ENCODE measurements at regions not wholly inside any gene's neighbourhood (a gene's known extent, or its start where the extent isn't known, plus 50 kb on each side); places are given as distances from the start of the nearest gene placed in this dataset.

DNA sequence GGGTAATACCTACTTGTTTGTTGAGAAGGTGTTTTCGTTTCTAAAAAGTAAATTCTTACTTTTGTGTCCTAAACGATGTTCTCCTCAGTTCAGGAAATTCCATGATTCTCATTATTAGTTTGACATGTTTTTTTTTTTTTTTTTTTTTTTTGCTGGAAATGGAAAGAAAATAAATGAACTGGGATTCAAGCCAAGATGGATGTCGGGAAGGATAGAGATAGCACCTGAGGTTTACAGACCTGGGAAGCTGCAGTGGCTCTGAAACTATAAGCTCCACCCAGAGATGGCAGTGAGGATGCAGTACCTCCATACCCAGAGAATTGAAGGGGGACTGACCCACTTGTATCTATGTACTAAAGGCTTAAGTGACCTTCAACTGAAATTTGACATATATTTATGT, 334.6 kb upstream of the TGFBR2 start:
- no peak for DNase-seq (ENCODE audit: extremely low spot score)
- POLR2A ChIA-PET = no interaction called here
- TF ChIP-seq CTBP1 (IDR thresholded peaks at IDR 0.05; ENCODE audit: borderline replicate concordance) = no peak
- TF ChIP-seq ZNF384 (IDR thresholded peaks at IDR 0.05) = no peak
- TF ChIP-seq TARDBP (IDR thresholded peaks at IDR 0.05) = no peak
- CTCF ChIA-PET = no interaction called here

DNA sequence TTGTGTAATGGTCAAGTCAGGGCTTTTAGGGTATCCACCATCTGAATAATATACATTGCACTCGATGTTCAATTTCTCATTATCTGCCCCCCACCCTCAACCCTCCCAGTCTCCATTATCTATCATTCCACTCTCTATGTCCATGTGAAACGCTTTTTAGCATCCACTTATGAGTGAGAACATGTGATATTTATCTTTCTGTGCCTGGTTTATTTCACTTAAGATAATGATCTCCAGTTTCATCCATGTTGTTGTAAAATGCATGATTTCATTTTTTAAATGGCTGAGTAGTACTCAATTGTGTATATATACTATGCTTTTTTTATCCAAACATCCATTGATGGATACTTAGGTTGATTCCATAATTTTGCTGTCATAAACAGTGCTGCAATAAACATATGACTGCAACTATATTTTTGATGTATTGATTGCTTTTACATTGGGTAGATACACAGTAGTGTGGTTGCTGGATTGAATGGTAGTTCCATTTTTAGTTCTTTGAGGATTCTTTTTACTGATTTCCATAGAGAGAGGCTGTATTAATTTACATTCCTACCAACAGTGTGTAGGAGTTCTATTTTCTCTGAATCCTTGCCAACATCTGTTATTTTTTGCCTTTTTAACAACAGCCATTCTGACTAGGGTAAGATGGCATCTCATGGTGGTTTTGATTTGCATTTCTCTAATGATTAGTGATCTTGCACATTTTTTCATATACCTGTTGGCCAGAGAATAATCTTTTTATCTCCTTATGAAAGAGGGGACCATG, 332.9 kb upstream of the TGFBR2 start:
- ChIA-PET CTCF (interaction anchor here (0.6 kb wide), 1 partner anchor 1250 kb away, joined by 3 read pairs; no protein-coding TSS in a partner anchor), POLR2A (no interaction called here)
- no peak for DNase-seq (ENCODE audit: extremely low spot score)
- TF ChIP-seq LEF1 (IDR thresholded peaks at IDR 0.05; ENCODE audit: borderline replicate concordance) = no peak
- TF ChIP-seq SP1 (IDR thresholded peaks at IDR 0.05) = no peak
- no peak for TF ChIP-seq ELF4 (IDR thresholded peaks at IDR 0.05)
- no peak for TF ChIP-seq L3MBTL2 (conservative IDR thresholded peaks at IDR 0.05)
- TF ChIP-seq, protein P1, sequence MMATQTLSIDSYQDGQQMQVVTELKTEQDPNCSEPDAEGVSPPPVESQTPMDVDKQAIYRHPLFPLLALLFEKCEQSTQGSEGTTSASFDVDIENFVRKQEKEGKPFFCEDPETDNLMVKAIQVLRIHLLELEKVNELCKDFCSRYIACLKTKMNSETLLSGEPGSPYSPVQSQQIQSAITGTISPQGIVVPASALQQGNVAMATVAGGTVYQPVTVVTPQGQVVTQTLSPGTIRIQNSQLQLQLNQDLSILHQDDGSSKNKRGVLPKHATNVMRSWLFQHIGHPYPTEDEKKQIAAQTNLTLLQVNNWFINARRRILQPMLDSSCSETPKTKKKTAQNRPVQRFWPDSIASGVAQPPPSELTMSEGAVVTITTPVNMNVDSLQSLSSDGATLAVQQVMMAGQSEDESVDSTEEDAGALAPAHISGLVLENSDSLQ (IDR thresholded peaks at IDR 0.05) = no peak
- no peak for TF ChIP-seq SUZ12 (IDR thresholded peaks at IDR 0.05)
- no peak for TF ChIP-seq FOXA1 (IDR thresholded peaks at IDR 0.05)

DNA sequence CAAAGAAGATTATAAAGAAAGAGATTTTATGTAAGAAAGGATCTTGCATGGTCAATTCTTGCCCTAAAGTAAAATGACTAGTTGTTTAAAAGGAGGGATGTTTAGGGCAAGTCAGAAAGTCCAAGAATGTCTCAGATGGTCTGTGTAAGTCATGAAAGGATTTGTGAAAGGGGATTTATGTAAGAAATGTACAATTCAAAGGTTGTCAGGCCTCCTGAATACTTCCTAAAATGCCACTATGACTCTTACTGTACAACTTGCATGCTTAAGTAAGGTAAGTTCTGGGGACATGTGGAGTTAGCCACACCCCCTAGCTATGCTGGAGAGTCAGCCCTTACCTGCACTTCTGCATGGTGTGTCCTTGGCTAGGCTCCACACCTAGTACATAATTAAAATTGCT, 328.9 kb upstream of the TGFBR2 start:
- POLR2A ChIA-PET = no interaction called here
- CTCF ChIA-PET = interaction anchor here (1.5 kb wide), 1 partner anchor 21 kb away, joined by 3 read pairs; no protein-coding TSS in a partner anchor
- DNase-seq (ENCODE audit: extremely low spot score) = no peak
- TF ChIP-seq TARDBP (IDR thresholded peaks at IDR 0.05) (no peak), NFRKB (IDR thresholded peaks at IDR 0.05) (no peak), CTBP1 (IDR thresholded peaks at IDR 0.05; ENCODE audit: borderline replicate concordance) (no peak), HDGF (IDR thresholded peaks at IDR 0.05; ENCODE audit: borderline replicate concordance) (no peak), FOXA1 (IDR thresholded peaks at IDR 0.05) (no peak), SUZ12 (IDR thresholded peaks at IDR 0.05) (no peak), FOXM1 (IDR thresholded peaks at IDR 0.05; ENCODE audit: borderline replicate concordance) (no peak)
- TF ChIP-seq, protein P1 (IDR thresholded peaks at IDR 0.05) = no peak

DNA sequence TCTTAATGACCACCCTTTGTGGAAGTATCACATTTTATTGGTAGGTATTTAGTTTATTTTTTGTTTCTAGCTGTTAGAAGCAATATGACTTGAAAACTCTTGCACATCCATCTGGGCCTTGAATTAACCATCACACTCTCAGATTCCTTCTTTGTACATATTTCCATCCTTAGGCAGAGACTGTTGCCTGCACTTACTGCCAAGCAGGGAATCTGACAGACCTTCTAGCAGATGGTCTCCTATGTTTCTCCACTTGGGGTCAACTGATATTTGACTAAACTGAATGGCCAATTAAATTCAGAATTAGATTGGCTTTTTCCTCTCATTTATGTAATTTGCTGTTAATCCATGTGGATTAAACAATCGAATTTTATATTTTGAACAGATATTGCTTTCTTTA, 324.9 kb upstream of the TGFBR2 start:
- no peak for DNase-seq (ENCODE audit: extremely low spot score)
- TF ChIP-seq NFRKB (IDR thresholded peaks at IDR 0.05) (no peak), SP1 (IDR thresholded peaks at IDR 0.05) (no peak), LEF1 (IDR thresholded peaks at IDR 0.05; ENCODE audit: borderline replicate concordance) (no peak), ZNF384 (IDR thresholded peaks at IDR 0.05) (no peak), FOXM1 (IDR thresholded peaks at IDR 0.05; ENCODE audit: borderline replicate concordance) (no peak), ARNT (IDR thresholded peaks at IDR 0.05) (no peak), CTBP1 (IDR thresholded peaks at IDR 0.05; ENCODE audit: borderline replicate concordance) (no peak), SUZ12 (IDR thresholded peaks at IDR 0.05) (no peak), HDGF (IDR thresholded peaks at IDR 0.05; ENCODE audit: borderline replicate concordance) (no peak), FOXK2 (IDR thresholded peaks at IDR 0.05) (no peak), BHLHE40 (IDR thresholded peaks at IDR 0.05; ENCODE audit: borderline replicate concordance) (no peak)
- TF ChIP-seq, protein P1 (IDR thresholded peaks at IDR 0.05) = no peak
- POLR2A ChIA-PET = no interaction called here
- CTCF ChIA-PET = no interaction called here

DNA sequence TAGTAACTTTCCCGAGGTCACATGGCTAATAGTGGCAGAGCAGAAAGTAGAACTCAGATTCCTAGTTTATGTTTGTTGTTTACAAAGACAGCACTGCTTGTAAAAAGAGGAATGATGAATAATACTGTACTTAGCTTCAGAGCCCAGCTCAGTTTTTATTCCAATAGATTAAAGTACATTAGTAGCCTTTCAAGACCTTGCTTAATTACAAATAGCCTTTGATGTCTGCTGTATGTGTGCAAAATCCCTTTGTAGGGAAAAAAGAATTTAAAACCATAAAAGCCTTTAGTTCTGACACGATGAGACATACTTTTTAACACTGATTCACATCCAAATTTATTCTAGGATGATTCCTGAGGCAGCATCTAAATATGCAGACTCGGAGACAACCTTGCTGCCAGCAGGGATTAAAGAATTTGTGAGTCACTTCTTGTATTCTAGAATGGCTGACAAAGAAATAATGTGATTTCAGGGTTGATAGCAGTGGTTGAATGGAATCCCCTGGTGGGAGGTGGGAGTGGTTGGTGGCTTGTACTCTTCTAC, 324.2 kb upstream of the TGFBR2 start:
- TF ChIP-seq SP1 (IDR thresholded peaks at IDR 0.05) = no peak
- TF ChIP-seq FOXK2 (IDR thresholded peaks at IDR 0.05) = no peak
- TF ChIP-seq NFRKB (IDR thresholded peaks at IDR 0.05) = no peak
- TF ChIP-seq, protein P1 (IDR thresholded peaks at IDR 0.05) = no peak
- TF ChIP-seq L3MBTL2 (conservative IDR thresholded peaks at IDR 0.05) = no peak
- TF ChIP-seq HDGF (IDR thresholded peaks at IDR 0.05; ENCODE audit: borderline replicate concordance) = no peak
- no peak for TF ChIP-seq FOXA1 (IDR thresholded peaks at IDR 0.05)
- no peak for TF ChIP-seq BHLHE40 (IDR thresholded peaks at IDR 0.05; ENCODE audit: borderline replicate concordance)
- no peak for TF ChIP-seq TARDBP (IDR thresholded peaks at IDR 0.05)
- ChIA-PET CTCF (no interaction called here), POLR2A (no interaction called here)
- DNase-seq (ENCODE audit: extremely low spot score) = no peak

DNA sequence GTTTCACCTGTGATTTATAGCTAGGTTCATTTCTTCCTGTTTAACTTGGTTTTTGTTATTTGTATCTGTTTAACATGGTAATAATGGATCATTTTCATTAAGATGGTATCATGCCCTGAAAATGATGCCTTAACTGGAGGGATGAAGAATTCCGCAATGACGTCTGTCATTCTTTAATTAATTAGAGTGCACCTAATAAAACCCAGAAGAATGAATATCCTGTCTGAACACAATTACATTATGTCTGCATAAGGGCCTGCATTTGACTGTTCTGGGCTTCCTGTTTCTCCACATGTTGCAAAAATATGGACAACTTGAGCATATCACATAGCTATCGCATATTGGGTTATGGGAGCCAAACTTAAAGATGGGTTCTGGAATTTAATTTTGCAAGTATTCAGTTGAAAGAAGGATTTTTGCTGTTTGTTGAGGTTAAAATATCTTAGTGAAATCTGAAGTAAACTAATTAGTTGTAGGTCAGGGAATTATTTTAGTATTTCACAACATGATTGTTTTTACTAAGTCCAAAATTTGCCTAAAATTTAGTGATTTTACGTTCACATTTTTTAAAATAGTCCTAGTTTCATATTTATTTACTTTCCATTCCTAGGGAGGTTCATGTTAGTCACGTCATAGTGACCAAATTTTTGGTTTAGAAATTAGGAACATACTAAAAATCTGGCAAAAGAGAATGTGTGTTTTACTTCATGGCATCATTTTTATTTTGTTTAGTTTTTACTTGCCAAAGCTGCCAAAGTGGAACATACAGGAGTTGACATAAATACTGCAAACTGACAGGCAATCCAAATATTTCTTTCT, 321.0 kb upstream of the TGFBR2 start:
- POLR2A ChIA-PET = no interaction called here
- no peak for DNase-seq (ENCODE audit: extremely low spot score)
- no peak for TF ChIP-seq ELF4 (IDR thresholded peaks at IDR 0.05)
- no peak for TF ChIP-seq BHLHE40 (IDR thresholded peaks at IDR 0.05; ENCODE audit: borderline replicate concordance)
- TF ChIP-seq L3MBTL2 (conservative IDR thresholded peaks at IDR 0.05) = no peak
- no peak for TF ChIP-seq SUZ12 (IDR thresholded peaks at IDR 0.05)
- TF ChIP-seq, protein P1 (IDR thresholded peaks at IDR 0.05) = no peak
- no peak for TF ChIP-seq ZNF384 (IDR thresholded peaks at IDR 0.05)
- TF ChIP-seq NFRKB (IDR thresholded peaks at IDR 0.05) = no peak
- TF ChIP-seq CTBP1 (IDR thresholded peaks at IDR 0.05; ENCODE audit: borderline replicate concordance) = no peak
- TF ChIP-seq ARNT (IDR thresholded peaks at IDR 0.05) = no peak
- TF ChIP-seq SP1 (IDR thresholded peaks at IDR 0.05) = no peak
- TF ChIP-seq FOXA1 (IDR thresholded peaks at IDR 0.05) = no peak
- no peak for TF ChIP-seq TARDBP (IDR thresholded peaks at IDR 0.05)
- TF ChIP-seq LEF1 (IDR thresholded peaks at IDR 0.05; ENCODE audit: borderline replicate concordance) = no peak
- no peak for TF ChIP-seq HDGF (IDR thresholded peaks at IDR 0.05; ENCODE audit: borderline replicate concordance)
- no peak for TF ChIP-seq FOXM1 (IDR thresholded peaks at IDR 0.05; ENCODE audit: borderline replicate concordance)
- no peak for TF ChIP-seq FOXK2 (IDR thresholded peaks at IDR 0.05)
- CTCF ChIA-PET = no interaction called here

Measured in HEK293T (cell line).